ENCODE measurements at regions not wholly inside any gene's neighbourhood (a gene's known extent, or its start where the extent isn't known, plus 50 kb on each side); places are given as distances from the start of the nearest gene placed in this dataset.

DNA sequence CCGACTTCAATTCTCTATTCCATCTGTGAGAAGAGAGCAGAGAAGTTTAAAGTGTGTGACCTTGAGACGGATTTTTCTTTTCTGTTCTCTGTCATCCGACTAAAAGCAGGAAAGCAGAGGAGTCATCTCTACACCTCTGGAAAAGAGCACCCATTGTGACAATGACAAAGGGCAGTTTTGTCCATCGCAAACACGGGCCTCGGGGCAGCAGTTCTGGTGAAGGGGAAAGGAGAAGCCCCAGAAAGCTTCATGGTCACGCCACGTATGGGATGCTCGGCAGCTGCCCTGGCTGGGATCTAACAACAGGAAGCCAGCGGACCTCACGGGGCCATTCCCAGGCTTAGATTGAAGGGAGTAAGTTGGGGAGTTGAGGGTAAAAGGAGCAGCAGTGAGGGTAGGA, 52.0 kb upstream of the HBS1L start:
- no peaks in the 10 kb centered on the region for H3K9me2 ChIP-seq (replicated peaks; ENCODE audit: insufficient read depth, low read length)
- H3K4me2 ChIP-seq (ENCODE audit: low read depth, low read length, poor library complexity, severe bottlenecking): no peak overlapping the region
- H3K27ac ChIP-seq (ENCODE audit: low read length): no peak overlapping the region
- H3K9me3 ChIP-seq (ENCODE audit: low read length): no peaks in the 10 kb centered on the region
- H3K36me3 ChIP-seq (ENCODE audit: insufficient read depth, low read length): no peaks in the 10 kb centered on the region
- H3K27me3 ChIP-seq (ENCODE audit: low read length): no peaks in the 10 kb centered on the region
- H3K79me2 ChIP-seq (ENCODE audit: low read length): no peaks in the 10 kb centered on the region
- H3K4me3 ChIP-seq (ENCODE audit: low read length): no peak overlapping the region
- H3K4me1 ChIP-seq (ENCODE audit: low read length): no peaks in the 10 kb centered on the region
- no peak overlapping the region for H3K9ac ChIP-seq (ENCODE audit: low read length)
- no peaks in the 10 kb centered on the region for H4K20me1 ChIP-seq (ENCODE audit: insufficient read depth, low read depth, low read length)
- DNase-seq: no peak
- H2AFZ ChIP-seq (ENCODE audit: low read length): no peak overlapping the region

DNA sequence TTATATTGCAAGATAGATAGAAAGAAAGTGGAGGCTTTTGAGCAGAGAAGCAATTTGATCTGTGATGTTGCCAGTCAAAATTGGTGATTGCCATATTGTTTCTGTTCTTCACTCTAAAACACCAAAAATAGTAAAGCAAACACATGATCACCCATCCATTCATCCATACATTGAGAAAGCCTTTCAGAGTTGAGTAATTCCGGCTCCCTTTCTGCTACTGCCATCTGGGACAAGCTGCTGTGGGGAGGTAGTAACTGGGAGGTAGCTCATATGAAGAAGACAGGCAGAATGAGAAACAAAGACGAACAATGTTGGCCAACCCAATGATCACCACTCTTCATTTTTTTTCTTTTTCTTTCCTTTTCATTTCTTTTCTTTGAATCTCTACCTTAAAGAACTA, 51.1 kb upstream of the HBS1L start:
- Histone ChIP-seq H3K4me3 (ENCODE audit: low read length) (no peak overlapping the region), H3K4me2 (ENCODE audit: low read depth, low read length, poor library complexity, severe bottlenecking) (no peak overlapping the region), H3K36me3 (ENCODE audit: insufficient read depth, low read length) (no peaks in the 10 kb centered on the region), H3K9ac (ENCODE audit: low read length) (no peak overlapping the region), H3K9me3 (ENCODE audit: low read length) (no peaks in the 10 kb centered on the region), H4K20me1 (ENCODE audit: insufficient read depth, low read depth, low read length) (no peaks in the 10 kb centered on the region), H3K27me3 (ENCODE audit: low read length) (no peaks in the 10 kb centered on the region), H3K9me2 (replicated peaks; ENCODE audit: insufficient read depth, low read length) (no peaks in the 10 kb centered on the region), H3K4me1 (ENCODE audit: low read length) (no peaks in the 10 kb centered on the region), H3K27ac (ENCODE audit: low read length) (no peak overlapping the region), H3K79me2 (ENCODE audit: low read length) (no peaks in the 10 kb centered on the region), H2AFZ (ENCODE audit: low read length) (no peak overlapping the region)
- DNase-seq: no peak

DNA sequence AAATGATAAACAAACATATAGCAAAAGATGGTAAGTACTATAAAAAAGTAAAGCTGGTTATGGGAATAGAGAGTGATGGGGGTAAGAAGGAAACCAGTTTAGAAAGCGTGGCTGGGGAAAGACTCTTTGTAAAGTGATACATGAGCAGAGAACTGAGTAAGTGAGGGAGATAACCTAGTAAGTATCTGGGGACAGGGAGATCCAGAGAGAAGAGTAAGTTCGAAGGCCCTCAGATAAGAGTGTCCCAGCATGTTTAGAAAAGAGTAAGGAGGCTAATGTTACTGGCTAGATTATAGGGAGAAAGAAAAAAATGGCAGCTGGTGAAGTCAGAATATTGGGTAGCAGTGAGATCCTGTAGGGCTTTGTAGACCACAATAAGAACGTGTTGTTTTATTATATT, 50.7 kb upstream of the HBS1L start:
- no peak overlapping the region for H2AFZ ChIP-seq (ENCODE audit: low read length)
- H3K27ac ChIP-seq (ENCODE audit: low read length): no peak overlapping the region
- no peaks in the 10 kb centered on the region for H3K9me2 ChIP-seq (replicated peaks; ENCODE audit: insufficient read depth, low read length)
- no peaks in the 10 kb centered on the region for H3K4me1 ChIP-seq (ENCODE audit: low read length)
- H3K4me2 ChIP-seq (ENCODE audit: low read depth, low read length, poor library complexity, severe bottlenecking): no peak overlapping the region
- no peaks in the 10 kb centered on the region for H3K9me3 ChIP-seq (ENCODE audit: low read length)
- no peaks in the 10 kb centered on the region for H3K36me3 ChIP-seq (ENCODE audit: insufficient read depth, low read length)
- H3K27me3 ChIP-seq (ENCODE audit: low read length): no peaks in the 10 kb centered on the region
- no peak for DNase-seq
- H3K9ac ChIP-seq (ENCODE audit: low read length): no peak overlapping the region
- H4K20me1 ChIP-seq (ENCODE audit: insufficient read depth, low read depth, low read length): no peaks in the 10 kb centered on the region
- no peaks in the 10 kb centered on the region for H3K79me2 ChIP-seq (ENCODE audit: low read length)
- no peak overlapping the region for H3K4me3 ChIP-seq (ENCODE audit: low read length)
